Neuronal stem cell (in vitro differentiated cells): ENCODE measurements at regions not wholly inside any gene's neighbourhood (a gene's known extent, or its start where the extent isn't known, plus 50 kb on each side); places are given as distances from the start of the nearest gene placed in this dataset.
"Not testable (repeated sequence)": the region's sequence is repeated elsewhere in the genome, so short reads cannot be mapped to it uniquely, and the experiment has no call there.

Experiments
- DNase-seq: peaks from one replicate; pipeline ENCODE4 v3.0.0-alpha.2; 2013; ENCODE audit warnings: low spot score
- H2AFZ ChIP-seq: one replicate; pipeline ENCODE4 v1.6.1; 2013; ENCODE audit warnings: mild to moderate bottlenecking, low read length, inconsistent platforms
- H2AK5ac ChIP-seq: 2 replicates; pipeline ENCODE4 v1.6.1; 2013; ENCODE audit warnings: low read depth, mild to moderate bottlenecking, inconsistent platforms, low read length, moderate library complexity, mixed read lengths
- H2BK120ac ChIP-seq: 2 replicates; pipeline ENCODE4 v1.6.1; 2013; ENCODE audit warnings: low read depth, mild to moderate bottlenecking, inconsistent platforms, low read length, moderate library complexity, mixed read lengths
- H2BK12ac ChIP-seq: one replicate; pipeline ENCODE4 v1.6.1; 2013; ENCODE audit warnings: low read length, inconsistent platforms
- H2BK15ac ChIP-seq: 2 replicates; pipeline ENCODE4 v1.6.1; 2013; ENCODE audit warnings: mild to moderate bottlenecking, low read length, inconsistent platforms, mixed read lengths
- H2BK5ac ChIP-seq: one replicate; pipeline ENCODE4 v1.6.1; 2013; ENCODE audit warnings: inconsistent platforms, mild to moderate bottlenecking, low read length, moderate library complexity
- H3K14ac ChIP-seq: one replicate; pipeline ENCODE4 v1.6.1; 2013; ENCODE audit warnings: low read length, inconsistent platforms
- H3K18ac ChIP-seq: 2 replicates; pipeline ENCODE4 v1.6.1; 2013; ENCODE audit warnings: low read length, inconsistent platforms
- H3K23ac ChIP-seq: 2 replicates; pipeline ENCODE4 v1.6.1; 2013; ENCODE audit warnings: low read depth, mild to moderate bottlenecking, mixed read lengths, low read length, inconsistent platforms; ENCODE audit not compliant: poor library complexity
- H3K27ac ChIP-seq: replicated peaks from 3 replicates; pipeline ENCODE4 v1.5.1; 2013; ENCODE audit warnings: low read length, inconsistent platforms
- H3K27me3 ChIP-seq, 3 experiments: 2 replicates each; pipeline ENCODE4 v1.6.1; 2013; ENCODE audit warnings: low read length in 3 of 3, mild to moderate bottlenecking in 2 of 3, inconsistent platforms in 1 of 3, low read depth in 1 of 3, mixed read lengths in 1 of 3, moderate library complexity in 1 of 3; ENCODE audit not compliant: control insufficient read depth in 3 of 3, insufficient read depth in 3 of 3
- H3K36me3 ChIP-seq, 2 donors: replicated peaks in 1 of 2; 2 replicates each; pipeline ENCODE4 v1.6.1; 2013; ENCODE audit warnings: low read length in 2 of 2; ENCODE audit not compliant: control insufficient read depth in 2 of 2, insufficient read depth in 2 of 2
- H3K4ac ChIP-seq: 2 replicates; pipeline ENCODE4 v1.6.1; 2013; ENCODE audit warnings: inconsistent platforms, mild to moderate bottlenecking, low read length, moderate library complexity
- H3K4me1 ChIP-seq, 2 donors: 1 replicate in 1 of 2; 2 replicates in 1 of 2; pipeline ENCODE4 v1.6.1; 2013; ENCODE audit warnings: low read length in 2 of 2, low read depth in 1 of 2; ENCODE audit not compliant: control insufficient read depth in 2 of 2, insufficient read depth in 1 of 2
- H3K4me2 ChIP-seq: one replicate; pipeline ENCODE4 v1.6.1; 2013; ENCODE audit warnings: mild to moderate bottlenecking, low read length, inconsistent platforms; ENCODE audit not compliant: insufficient read depth, poor library complexity, severe bottlenecking
- H3K4me3 ChIP-seq, 2 donors: 2 replicates each; pipeline ENCODE4 v1.5.1; 2013; ENCODE audit warnings: low read length in 2 of 2, mild to moderate bottlenecking in 2 of 2, inconsistent platforms in 1 of 2, moderate library complexity in 1 of 2
- H3K79me1 ChIP-seq: one replicate; pipeline ENCODE4 v1.6.1; 2013; ENCODE audit warnings: low read depth, mild to moderate bottlenecking, inconsistent platforms, low read length, moderate library complexity
- H3K9ac ChIP-seq: one replicate; pipeline ENCODE4 v1.6.1; 2013; ENCODE audit warnings: mild to moderate bottlenecking, low read depth, low read length, inconsistent platforms; ENCODE audit not compliant: poor library complexity
- H3K9me3 ChIP-seq, 2 donors: replicated peaks in 1 of 2; 2 replicates each; pipeline versions ENCODE3 to v1.6.1; 2013; ENCODE audit warnings: low read length in 2 of 2, mild to moderate bottlenecking in 2 of 2, inconsistent platforms in 1 of 2, low read depth in 1 of 2, mixed read lengths in 1 of 2, moderate library complexity in 1 of 2; ENCODE audit not compliant: control insufficient read depth in 2 of 2, insufficient read depth in 1 of 2
- H4K8ac ChIP-seq: one replicate; pipeline ENCODE4 v1.6.1; 2013; ENCODE audit warnings: low read depth, mild to moderate bottlenecking, inconsistent platforms, low read length, moderate library complexity
- H4K91ac ChIP-seq: one replicate; pipeline ENCODE4 v1.6.1; 2013; ENCODE audit warnings: low read length, low read depth, mild to moderate bottlenecking, inconsistent platforms; ENCODE audit not compliant: poor library complexity
- WGBS, 2 donors: extraction: QIAGEN DNeasy Blood & Tissue Kit; methylation state at CpG; one replicate each; pipeline ENCODE4 v1.1.7; 2013; ENCODE audit warnings: missing lambda C conversion rate in 2 of 2, mixed read lengths in 1 of 2; ENCODE audit not compliant: insufficient read length in 2 of 2, insufficient replicate concordance in 1 of 2; ENCODE audit errors: extremely low coverage in 2 of 2; 5-methylcytosine and 5-hydroxymethylcytosine counted together

DNA sequence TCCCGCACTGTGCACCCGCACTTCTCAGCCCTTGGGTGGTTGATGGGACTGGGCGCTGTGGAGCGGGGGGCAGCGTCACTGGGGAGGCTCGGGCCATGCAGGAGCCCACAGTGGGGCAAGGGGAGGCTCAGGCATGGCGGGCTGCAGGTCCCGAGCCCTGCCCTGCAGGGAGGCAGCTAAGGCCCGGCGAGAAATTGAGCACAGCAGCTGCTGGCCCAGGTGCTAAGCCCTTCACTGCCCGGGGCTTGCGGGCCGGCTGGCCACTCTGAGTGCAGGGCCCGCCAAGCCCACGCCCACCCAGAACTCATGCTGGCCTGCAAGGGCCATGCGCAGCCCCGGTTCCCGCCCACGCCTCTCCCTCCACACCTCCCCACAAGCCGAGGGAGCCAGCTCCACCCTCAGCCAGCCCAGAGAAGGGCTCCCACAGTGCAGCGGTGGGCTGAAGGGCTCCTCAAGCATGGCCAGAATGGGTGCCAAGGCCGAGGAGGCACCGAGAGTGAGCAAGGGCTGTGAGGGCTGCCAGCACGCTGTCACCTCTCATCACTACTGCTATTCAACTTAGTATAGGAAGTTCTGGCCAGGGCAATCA lies 60.3 kb upstream of the FBXL17 start:
- not testable (repeated sequence) for H3K14ac ChIP-seq, H3K23ac ChIP-seq, H2BK15ac ChIP-seq, H3K4ac ChIP-seq, H3K4me3 ChIP-seq, H3K27ac ChIP-seq, H3K4me2 ChIP-seq, H3K27me3 ChIP-seq, H3K36me3 ChIP-seq, H2AFZ ChIP-seq, H3K79me1 ChIP-seq, H3K4me1 ChIP-seq, H2BK120ac ChIP-seq, H3K18ac ChIP-seq, H2BK5ac ChIP-seq, H2AK5ac ChIP-seq, H3K9ac ChIP-seq, H3K9me3 ChIP-seq, H4K8ac ChIP-seq, H2BK12ac ChIP-seq, H4K91ac ChIP-seq, DNase-seq
- no CpG with 5 or more reads among the region's 24 CpGs for WGBS, 2 donors

DNA sequence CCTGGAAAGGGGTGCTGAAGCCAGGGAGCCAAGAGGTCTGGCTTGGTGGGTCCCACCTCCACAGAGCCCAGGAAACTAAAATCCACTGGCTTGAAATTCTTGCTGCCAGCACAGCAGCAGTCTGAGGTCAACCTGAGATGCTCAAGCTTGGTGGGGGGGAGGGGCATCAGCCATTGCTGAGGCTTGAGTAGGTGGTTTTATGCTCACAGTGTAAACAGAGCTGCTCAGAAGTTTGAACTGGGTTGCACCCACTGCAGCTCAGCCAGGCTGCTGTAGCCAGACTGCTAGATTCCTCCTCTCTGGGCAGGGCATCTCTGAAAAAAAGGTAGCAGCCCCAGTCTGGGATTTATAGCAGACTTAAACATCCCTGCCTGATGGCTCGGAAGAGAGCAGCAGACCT lies 55.5 kb upstream of the FBXL17 start:
- H2BK12ac ChIP-seq, result no peak overlapping the region
- H2BK5ac ChIP-seq, result no peak overlapping the region
- no peak for DNase-seq
- H3K36me3 ChIP-seq, result no peaks in the 10 kb centered on the region
- peaks cover 0 to 4% of the 10 kb centered on the region in 2 donors for H3K4me1 ChIP-seq
- H3K18ac ChIP-seq, result no peak overlapping the region
- H3K27me3 ChIP-seq, result peaks cover 0 to 2% (median 0%) of the 10 kb centered on the region in 3 experiments
- no peak overlapping the region for H4K91ac ChIP-seq
- H2BK120ac ChIP-seq, result no peak overlapping the region
- no peak overlapping the region for H3K23ac ChIP-seq
- peak overlapping the region; percentile 81 for H2AFZ ChIP-seq
- no peak overlapping the region for H3K27ac ChIP-seq
- H3K9ac ChIP-seq, result no peak overlapping the region
- WGBS, 2 donors, result no CpG with 5 or more reads among the region's 1 CpG
- no peak overlapping the region for H3K4ac ChIP-seq
- H3K79me1 ChIP-seq, result no peaks in the 10 kb centered on the region
- peak overlapping the region; percentile 48 for H4K8ac ChIP-seq
- H3K4me3 ChIP-seq, result no peak overlapping the region
- H3K14ac ChIP-seq, result no peak overlapping the region
- H3K4me2 ChIP-seq, result no peak overlapping the region
- H3K9me3 ChIP-seq, result no peaks in the 10 kb centered on the region
- no peak overlapping the region for H2AK5ac ChIP-seq
- no peak overlapping the region for H2BK15ac ChIP-seq

DNA sequence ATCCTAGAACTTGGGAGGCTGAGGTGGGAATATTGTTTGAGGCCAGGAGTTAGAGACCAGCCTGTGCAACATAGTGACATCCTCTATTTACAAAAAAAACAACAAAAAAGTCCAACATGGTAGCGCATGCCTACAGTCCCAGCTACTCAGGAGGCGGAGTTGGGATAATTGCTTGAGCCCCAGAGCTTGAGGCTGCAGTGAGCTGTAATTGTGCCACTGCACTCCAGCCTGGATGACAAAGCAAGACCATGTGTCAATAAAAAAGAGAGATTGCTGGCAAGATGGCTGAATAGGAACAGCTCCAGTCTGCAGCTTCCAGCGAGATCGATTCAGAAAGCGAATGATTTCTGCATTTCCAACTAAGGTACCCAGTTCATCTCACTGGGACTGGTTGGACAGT lies 54.8 kb upstream of the FBXL17 start:
- peaks cover 0 to 2% (median 0%) of the 10 kb centered on the region in 3 experiments for H3K27me3 ChIP-seq
- no peak overlapping the region for H2BK5ac ChIP-seq
- peaks cover 0 to 4% of the 10 kb centered on the region in 2 donors for H3K4me1 ChIP-seq
- no peaks in the 10 kb centered on the region for H3K36me3 ChIP-seq
- no peak overlapping the region for H3K14ac ChIP-seq
- no peak overlapping the region for H3K4me2 ChIP-seq
- H2AFZ ChIP-seq, result peak overlapping the region; percentile 81
- H4K8ac ChIP-seq, result peak overlapping the region; percentile 48
- H4K91ac ChIP-seq, result peak overlapping the region; percentile 53
- H3K79me1 ChIP-seq, result no peaks in the 10 kb centered on the region
- H3K18ac ChIP-seq, result peak overlapping the region; percentile 64
- no CpG with 5 or more reads among the region's 5 CpGs for WGBS, 2 donors
- H2AK5ac ChIP-seq, result no peak overlapping the region
- H3K27ac ChIP-seq, result no peak overlapping the region
- H3K23ac ChIP-seq, result no peak overlapping the region
- H2BK120ac ChIP-seq, result no peak overlapping the region
- H3K9ac ChIP-seq, result no peak overlapping the region
- no peak overlapping the region for H3K4me3 ChIP-seq
- H2BK12ac ChIP-seq, result no peak overlapping the region
- H3K9me3 ChIP-seq, result no peaks in the 10 kb centered on the region
- H3K4ac ChIP-seq, result no peak overlapping the region
- no peak overlapping the region for H2BK15ac ChIP-seq
- DNase-seq, result no peak

DNA sequence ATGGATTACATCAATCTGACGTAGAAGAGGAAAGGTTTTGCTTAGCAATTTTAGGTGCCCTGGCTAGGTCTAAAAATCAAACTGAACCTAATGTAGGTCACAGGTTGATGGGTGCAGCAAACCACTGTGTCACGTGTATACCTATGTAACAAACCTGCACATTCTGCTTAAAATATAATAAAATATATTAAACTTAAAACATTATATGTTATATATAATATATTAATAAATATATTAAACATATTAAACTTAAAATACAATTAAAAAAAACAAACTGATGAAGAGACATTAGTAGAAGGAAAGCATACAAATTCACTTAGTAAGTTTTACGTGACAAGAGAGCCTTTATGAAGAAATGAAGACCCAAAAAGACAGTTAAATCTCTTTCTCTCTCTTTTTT lies 51.7 kb upstream of the FBXL17 start:
- Histone ChIP-seq H2AK5ac (no peak overlapping the region), H2BK5ac (no peak overlapping the region), H4K8ac (no peak overlapping the region), H3K9me3 (no peaks in the 10 kb centered on the region), H3K4me3 (no peak overlapping the region), H2AFZ (no peak overlapping the region), H2BK12ac (no peak overlapping the region), H3K79me1 (no peaks in the 10 kb centered on the region), H4K91ac (no peak overlapping the region), H3K23ac (no peak overlapping the region), H3K18ac (no peak overlapping the region), H3K4me1 (peaks cover 0 to 4% of the 10 kb centered on the region in 2 donors), H3K36me3 (no peaks in the 10 kb centered on the region), H3K4me2 (no peak overlapping the region), H3K4ac (no peak overlapping the region), H2BK120ac (no peak overlapping the region), H3K9ac (no peak overlapping the region), H3K14ac (no peak overlapping the region), H3K27ac (no peak overlapping the region), H2BK15ac (no peak overlapping the region), H3K27me3 (peaks cover 0 to 2% (median 0%) of the 10 kb centered on the region in 3 experiments)
- no peak for DNase-seq
- no CpG with 5 or more reads among the region's 3 CpGs for WGBS, 2 donors
